Activated CD8-positive, alpha-beta memory T cell treated with anti-CD3 and anti-CD28 coated beads for 24 hours (primary cell): ENCODE measurements at regions not wholly inside any gene's neighbourhood (a gene's known extent, or its start where the extent isn't known, plus 50 kb on each side); places are given as distances from the start of the nearest gene placed in this dataset.
"Not testable (repeated sequence)": the region's sequence is repeated elsewhere in the genome, so short reads cannot be mapped to it uniquely, and the experiment has no call there.

Source experiments
- DNase-seq: peaks from one replicate; pipeline ENCODE4 v3.0.0-alpha.2; 2020

DNA sequence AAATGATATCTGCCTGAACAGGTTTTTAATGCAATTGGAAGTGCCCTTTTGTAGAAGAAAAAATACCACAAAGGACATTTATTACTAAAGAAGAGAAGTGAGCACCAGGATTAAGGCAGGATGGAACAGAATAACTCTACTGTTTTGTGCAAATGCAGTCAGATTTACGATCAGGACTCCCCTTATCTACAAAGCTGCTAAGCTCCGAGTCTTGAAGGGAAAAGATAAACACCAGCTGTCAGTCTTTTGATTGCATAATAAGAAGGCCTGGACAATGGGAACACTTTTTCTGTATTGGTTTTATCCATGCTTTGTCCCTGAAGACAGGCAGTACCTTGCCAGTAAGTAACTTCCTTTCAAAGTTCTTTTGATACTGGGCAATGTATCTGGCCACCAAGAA, 797.9 kb upstream of the SLC35B3 start:
- DNase-seq: no peak

GRCh38 chr6:9225441-9225871, 790.1 kb upstream of the SLC35B3 start:
- DNase-seq: no peak

DNA sequence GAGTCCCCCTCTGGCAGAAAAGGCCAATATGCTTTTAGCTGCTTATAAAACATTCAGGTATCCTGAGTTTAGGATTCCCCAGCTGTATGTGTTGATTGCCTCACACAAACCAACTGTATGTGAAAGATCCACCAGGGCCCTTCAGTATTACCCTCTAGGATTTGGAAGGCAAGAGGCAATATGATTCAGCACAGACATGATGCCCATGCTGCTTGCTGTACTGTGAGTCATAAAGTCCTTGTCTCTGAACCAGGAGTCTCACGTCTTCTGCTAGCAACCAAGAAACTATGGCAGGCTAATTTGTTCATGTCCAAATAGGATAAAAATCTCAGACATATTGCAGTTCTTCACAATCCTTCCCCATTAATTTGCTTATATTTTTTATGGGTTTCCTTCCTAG, 789.2 kb upstream of the SLC35B3 start:
- no peak for DNase-seq

- not testable (repeated sequence) for DNase-seq
Observed at GRCh38 chr6:9213717-9214116, 778.4 kb upstream of the SLC35B3 start.

- no peak for DNase-seq
Observed at GRCh38 chr6:9208966-9209365, 773.6 kb upstream of the SLC35B3 start.

- no peak for DNase-seq
Observed at GRCh38 chr6:9205645-9206044, 770.3 kb upstream of the SLC35B3 start.

DNA sequence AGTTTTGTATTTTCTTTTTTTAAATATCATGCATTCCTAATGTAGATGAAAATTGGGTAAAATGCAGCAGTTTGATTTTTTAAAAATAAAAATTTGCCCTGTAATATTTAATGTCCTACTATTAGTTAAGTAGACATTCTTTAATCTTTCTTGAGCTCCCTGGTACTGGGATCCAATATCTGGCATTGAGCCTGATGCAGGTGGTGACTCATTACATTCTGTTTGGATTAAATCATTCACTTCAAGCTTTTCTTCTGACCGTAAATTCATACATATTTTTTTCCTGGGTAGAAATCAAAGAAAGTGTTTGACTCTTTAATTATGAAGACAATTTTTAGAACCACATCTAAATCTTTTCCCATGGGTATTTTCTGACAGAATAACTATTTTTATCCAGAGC, 768.8 kb upstream of the SLC35B3 start:
- DNase-seq: no peak

- no peak for DNase-seq
Observed at GRCh38 chr6:9200712-9201111, 765.4 kb upstream of the SLC35B3 start.

DNA sequence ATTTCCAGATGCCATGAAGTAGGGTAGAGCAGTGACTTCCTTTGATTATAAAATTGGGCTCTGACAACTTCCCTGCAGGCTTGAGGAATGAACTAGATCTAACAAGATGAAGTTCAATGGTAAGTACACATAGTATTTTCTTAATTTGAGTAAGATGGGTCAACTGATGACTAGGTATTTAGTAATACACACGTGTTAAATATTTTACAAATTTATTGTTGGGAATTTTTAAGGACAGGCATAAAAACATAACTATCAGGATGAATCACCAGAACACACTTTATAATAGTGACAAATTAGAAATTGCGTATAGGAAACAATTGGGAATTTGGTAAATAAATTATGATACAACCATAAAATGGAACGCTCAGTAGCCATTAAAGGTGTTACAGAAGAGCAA, 762.4 kb upstream of the SLC35B3 start:
- DNase-seq: no peak

GRCh38 chr6:9195322-9195721, 760.0 kb upstream of the SLC35B3 start:
- no peak for DNase-seq

GRCh38 chr6:9192405-9192909, 757.1 kb upstream of the SLC35B3 start:
- no peak for DNase-seq

DNA sequence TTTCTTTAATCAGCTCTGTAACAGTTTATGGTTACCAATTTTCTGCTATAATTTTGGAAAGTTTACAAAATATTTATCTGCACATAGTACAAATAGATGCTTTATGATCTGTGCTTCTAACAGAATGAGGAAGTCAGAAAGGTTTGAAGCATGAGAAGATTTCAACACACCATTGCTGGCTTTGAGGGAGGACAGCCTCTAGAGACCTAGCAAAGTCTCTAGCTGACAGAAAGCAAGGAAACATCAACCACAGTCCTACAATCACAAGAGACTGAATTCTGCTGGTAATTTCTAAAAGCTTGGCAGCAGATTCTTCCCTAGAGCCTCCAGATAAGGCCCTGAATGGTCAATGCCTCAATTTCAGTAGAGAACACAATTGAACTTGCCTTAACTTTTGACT, 750.8 kb upstream of the SLC35B3 start:
- DNase-seq: no peak

DNA sequence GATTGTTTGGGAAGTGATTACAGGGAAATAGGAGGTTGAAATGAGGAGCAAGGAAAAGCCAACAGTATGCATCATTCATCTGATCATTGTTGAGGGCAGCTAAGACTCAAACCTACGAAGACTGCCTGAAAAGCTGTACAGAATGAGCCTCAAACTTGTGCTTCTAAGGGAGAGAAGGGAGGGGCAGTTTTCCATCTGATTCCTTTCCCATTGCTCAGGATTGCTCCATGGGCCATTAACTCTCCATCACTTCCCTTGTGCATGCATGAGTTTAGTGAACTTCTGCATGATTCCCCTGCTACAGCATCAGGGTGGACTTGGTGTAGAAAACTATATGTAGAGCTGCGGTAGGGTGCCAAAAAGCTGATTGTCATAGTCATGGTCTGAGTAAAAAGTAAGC, 742.7 kb upstream of the SLC35B3 start:
- no peak for DNase-seq

GRCh38 chr6:9173229-9173628, 737.9 kb upstream of the SLC35B3 start:
- no peak for DNase-seq

DNA sequence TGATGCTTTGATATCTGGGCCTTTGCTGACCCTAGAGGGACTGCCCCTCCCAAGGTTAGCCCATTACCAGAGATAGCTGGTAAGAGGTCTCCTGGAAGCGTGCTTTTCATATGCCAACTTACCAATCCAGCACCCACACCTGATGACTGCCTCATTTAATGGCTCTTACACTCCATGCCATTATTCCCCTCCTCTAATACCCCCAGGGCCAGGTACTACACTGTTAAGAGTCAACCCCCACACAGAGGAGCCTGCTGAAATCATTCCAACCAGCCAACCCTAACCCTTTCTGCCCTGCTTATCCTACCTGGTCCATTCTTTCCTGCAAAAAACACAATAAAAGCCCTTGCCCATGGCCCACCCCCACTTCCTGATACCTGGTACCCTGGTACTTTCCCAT, 736.8 kb upstream of the SLC35B3 start:
- DNase-seq: no peak

- no peak for DNase-seq
Observed at GRCh38 chr6:9168669-9169068, 733.3 kb upstream of the SLC35B3 start.

GRCh38 chr6:9161731-9162130, 726.4 kb upstream of the SLC35B3 start:
- DNase-seq: no peak

DNA sequence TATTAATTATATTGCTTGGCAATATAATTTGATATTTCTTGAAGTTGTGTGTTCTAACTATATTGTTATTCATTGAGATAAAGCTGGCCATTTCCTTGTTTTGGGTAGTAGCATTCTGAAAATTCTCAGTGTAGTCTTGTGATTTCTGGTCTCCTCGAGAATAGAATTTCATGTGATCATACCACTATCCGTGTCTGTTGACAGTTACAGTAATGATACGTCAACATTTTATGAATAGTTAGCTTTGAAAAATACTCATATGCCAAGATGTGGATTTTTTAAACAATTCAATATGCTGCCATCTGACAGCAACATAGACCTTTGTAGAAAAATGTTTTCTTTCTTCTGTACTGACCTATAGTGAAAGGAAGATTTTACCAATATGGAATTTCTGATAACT, 723.7 kb upstream of the SLC35B3 start:
- no peak for DNase-seq

DNA sequence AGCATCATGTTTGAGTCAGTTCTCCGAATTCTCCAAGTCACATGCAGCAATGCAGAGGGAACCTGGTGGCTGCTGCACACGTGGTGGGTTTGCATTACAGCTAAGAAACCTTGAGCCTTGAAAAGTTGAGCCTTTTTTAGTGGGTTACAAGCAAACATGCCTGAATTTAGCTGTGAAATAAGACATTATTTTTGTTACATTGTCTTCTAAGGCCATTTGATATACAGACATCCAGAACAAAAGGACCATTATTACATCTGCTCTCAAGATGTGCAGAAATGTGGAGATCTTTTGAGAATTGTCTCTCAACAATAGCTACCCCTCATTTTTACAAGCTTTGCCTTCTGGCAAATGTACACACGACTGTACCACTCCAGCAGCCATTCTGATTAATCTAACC, 720.5 kb upstream of the SLC35B3 start:
- DNase-seq: no peak

- DNase-seq: no peak
Observed at GRCh38 chr6:9143140-9143539, 707.8 kb upstream of the SLC35B3 start.

DNA sequence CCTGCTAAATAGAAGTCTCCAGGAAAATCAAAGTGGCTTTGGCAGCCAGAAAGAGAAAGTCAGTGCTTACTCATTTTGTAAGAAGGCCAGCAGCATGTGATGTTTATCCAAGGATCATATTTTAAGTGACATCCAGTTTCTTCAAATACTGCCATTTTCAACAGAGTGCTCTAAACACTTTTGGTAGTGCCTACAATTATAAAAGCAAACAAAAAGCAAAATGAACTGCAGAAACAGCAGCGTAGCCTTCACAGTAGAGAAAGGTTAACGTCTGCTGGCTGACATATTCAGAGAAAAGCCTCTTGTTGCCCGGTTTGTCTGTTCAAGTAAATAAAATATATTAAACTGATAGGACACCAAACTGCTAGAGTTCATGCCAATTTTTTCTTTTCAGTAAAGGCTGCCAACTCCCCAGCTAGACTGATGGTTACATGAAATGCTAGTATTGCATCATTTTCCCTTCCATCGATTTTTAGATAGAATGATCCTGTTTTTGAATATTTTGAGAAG, 705.7 kb upstream of the SLC35B3 start:
- no peak for DNase-seq

DNA sequence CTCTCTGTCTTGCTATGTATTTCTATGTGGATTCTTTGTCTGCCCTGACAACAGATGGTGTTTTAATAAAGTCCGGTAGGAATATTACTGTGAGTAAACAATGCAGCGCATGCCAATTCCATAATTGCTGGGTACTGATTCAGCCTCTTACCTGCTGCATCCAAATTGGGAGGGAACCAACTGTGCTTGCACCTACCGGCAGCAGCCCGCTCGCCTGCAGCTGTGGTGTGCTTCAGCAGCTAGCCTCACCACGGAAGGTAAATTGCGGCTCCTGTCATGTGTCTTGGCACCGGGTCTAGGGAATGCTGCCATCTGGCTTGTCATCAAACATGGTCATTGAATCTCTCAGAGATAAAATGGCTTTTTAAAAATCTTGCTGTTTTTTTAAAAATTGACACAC, 704.8 kb upstream of the SLC35B3 start:
- no peak for DNase-seq

DNA sequence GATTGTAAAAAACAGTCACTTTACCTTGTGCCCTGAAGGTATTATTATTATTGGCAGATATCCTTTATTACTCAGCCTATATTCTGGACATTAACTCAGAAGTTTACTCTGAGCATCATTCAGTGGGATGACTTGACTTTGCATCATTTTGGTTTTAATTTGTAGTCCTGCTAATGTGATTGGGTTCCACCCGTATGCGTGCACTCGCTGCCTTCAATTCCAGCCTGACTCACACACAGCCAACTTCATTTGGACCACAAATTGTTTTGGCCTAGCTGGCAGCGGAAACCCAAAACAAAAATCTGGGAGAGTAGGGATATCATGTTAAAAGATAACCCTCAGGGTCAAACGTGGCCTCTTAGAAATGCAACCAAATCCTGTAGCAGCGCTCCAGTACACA, 704.4 kb upstream of the SLC35B3 start:
- DNase-seq: no peak

DNA sequence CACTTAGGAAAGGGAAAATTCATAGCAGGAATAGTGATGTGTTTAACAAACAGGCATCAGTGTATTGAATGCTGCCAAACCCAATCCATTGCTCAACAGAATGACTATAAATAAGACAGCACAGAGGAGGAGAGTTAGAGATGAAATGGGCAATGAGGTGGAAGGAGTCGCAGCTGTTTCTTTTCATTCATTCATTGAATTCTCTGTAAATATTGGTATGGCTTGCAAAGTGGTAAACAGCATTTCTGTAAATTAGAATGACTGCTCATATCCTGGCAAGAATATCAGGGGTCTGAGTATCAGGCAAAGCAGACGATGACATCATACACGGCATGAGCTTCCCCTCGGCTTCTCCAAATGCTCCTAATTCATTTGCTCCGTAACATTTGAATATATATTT, 703.6 kb upstream of the SLC35B3 start:
- no peak for DNase-seq

GRCh38 chr6:9136141-9136822, 700.9 kb upstream of the SLC35B3 start:
- no peak for DNase-seq
